ENCODE measurements at regions not wholly inside any gene's neighbourhood (a gene's known extent, or its start where the extent isn't known, plus 50 kb on each side); places are given as distances from the start of the nearest gene placed in this dataset.

- DNase-seq = peak; percentile 24
- peaks cover 8% of the 10 kb centered on the region for H3K4me1 ChIP-seq (ENCODE audit: control insufficient read depth, insufficient read depth, low read length)
- H3K36me3 ChIP-seq (ENCODE audit: control insufficient read depth, insufficient read depth, low read length) = no peaks in the 10 kb centered on the region
- no peaks in the 10 kb centered on the region for H3K9me3 ChIP-seq (replicated peaks; ENCODE audit: control insufficient read depth, low read depth, low read length)
- 71% methylated on average over 12 of the region's 14 CpGs for WGBS (ENCODE audit: insufficient coverage)
- H3K27me3 ChIP-seq (ENCODE audit: control insufficient read depth, insufficient read depth, low read length) = no peaks in the 10 kb centered on the region
- no peak overlapping the region for H3K27ac ChIP-seq (ENCODE audit: low read length)
- H3K4me3 ChIP-seq (ENCODE audit: low read length) = no peak overlapping the region
Measured at GRCh38 chr1:14108356-14109275, 408.6 kb downstream of the PRDM2 start.

- DNase-seq = no peak
- H3K27ac ChIP-seq (ENCODE audit: low read length) = no peak overlapping the region
- H3K4me3 ChIP-seq (ENCODE audit: low read length) = no peak overlapping the region
- WGBS (ENCODE audit: insufficient coverage) = no CpG with 5 or more reads among the region's 1 CpG
- H3K36me3 ChIP-seq (ENCODE audit: control insufficient read depth, insufficient read depth, low read length) = no peaks in the 10 kb centered on the region
- H3K27me3 ChIP-seq (ENCODE audit: control insufficient read depth, insufficient read depth, low read length) = no peaks in the 10 kb centered on the region
- no peaks in the 10 kb centered on the region for H3K9me3 ChIP-seq (replicated peaks; ENCODE audit: control insufficient read depth, low read depth, low read length)
- H3K4me1 ChIP-seq (ENCODE audit: control insufficient read depth, insufficient read depth, low read length) = peaks cover 8% of the 10 kb centered on the region
Measured at GRCh38 chr1:14109276-14109635, 409.3 kb downstream of the PRDM2 start.

GRCh38 chr1:14110040-14110439, 410.1 kb downstream of the PRDM2 start:
- peak; percentile 38 for DNase-seq
- Histone ChIP-seq H3K9me3 (replicated peaks; ENCODE audit: control insufficient read depth, low read depth, low read length) (no peaks in the 10 kb centered on the region), H3K27me3 (ENCODE audit: control insufficient read depth, insufficient read depth, low read length) (no peaks in the 10 kb centered on the region), H3K36me3 (ENCODE audit: control insufficient read depth, insufficient read depth, low read length) (no peaks in the 10 kb centered on the region), H3K27ac (ENCODE audit: low read length) (no peak overlapping the region), H3K4me3 (ENCODE audit: low read length) (no peak overlapping the region), H3K4me1 (ENCODE audit: control insufficient read depth, insufficient read depth, low read length) (peaks cover 8% of the 10 kb centered on the region)
- WGBS (ENCODE audit: insufficient coverage) = 22% methylated on average over 2 of the region's 2 CpGs

GRCh38 chr1:14111121-14111520, 411.1 kb downstream of the PRDM2 start:
- H3K27me3 ChIP-seq (ENCODE audit: control insufficient read depth, insufficient read depth, low read length) = no peaks in the 10 kb centered on the region
- no peaks in the 10 kb centered on the region for H3K36me3 ChIP-seq (ENCODE audit: control insufficient read depth, insufficient read depth, low read length)
- no peaks in the 10 kb centered on the region for H3K9me3 ChIP-seq (replicated peaks; ENCODE audit: control insufficient read depth, low read depth, low read length)
- DNase-seq = no peak
- no peak overlapping the region for H3K4me3 ChIP-seq (ENCODE audit: low read length)
- no peak overlapping the region for H3K27ac ChIP-seq (ENCODE audit: low read length)
- 58% methylated on average over 5 of the region's 5 CpGs for WGBS (ENCODE audit: insufficient coverage)
- H3K4me1 ChIP-seq (ENCODE audit: control insufficient read depth, insufficient read depth, low read length) = peaks cover 7% of the 10 kb centered on the region

- Histone ChIP-seq H3K9me3 (replicated peaks; ENCODE audit: control insufficient read depth, low read depth, low read length) (no peaks in the 10 kb centered on the region), H3K4me1 (ENCODE audit: control insufficient read depth, insufficient read depth, low read length) (peaks cover 4% of the 10 kb centered on the region), H3K36me3 (ENCODE audit: control insufficient read depth, insufficient read depth, low read length) (no peaks in the 10 kb centered on the region), H3K4me3 (ENCODE audit: low read length) (no peak overlapping the region), H3K27me3 (ENCODE audit: control insufficient read depth, insufficient read depth, low read length) (no peaks in the 10 kb centered on the region), H3K27ac (ENCODE audit: low read length) (no peak overlapping the region)
- 91% methylated on average over 1 of the region's 1 CpG for WGBS (ENCODE audit: insufficient coverage)
- DNase-seq = no peak
Measured at GRCh38 chr1:14112613-14113012, 412.6 kb downstream of the PRDM2 start.

- H3K27ac ChIP-seq (ENCODE audit: low read length) = no peak overlapping the region
- H3K27me3 ChIP-seq (ENCODE audit: control insufficient read depth, insufficient read depth, low read length) = no peaks in the 10 kb centered on the region
- no peaks in the 10 kb centered on the region for H3K9me3 ChIP-seq (replicated peaks; ENCODE audit: control insufficient read depth, low read depth, low read length)
- no peak for DNase-seq
- peaks cover 4% of the 10 kb centered on the region for H3K4me1 ChIP-seq (ENCODE audit: control insufficient read depth, insufficient read depth, low read length)
- WGBS (ENCODE audit: insufficient coverage) = 90% methylated on average over 2 of the region's 9 CpGs
- no peak overlapping the region for H3K4me3 ChIP-seq (ENCODE audit: low read length)
- no peaks in the 10 kb centered on the region for H3K36me3 ChIP-seq (ENCODE audit: control insufficient read depth, insufficient read depth, low read length)
Measured at GRCh38 chr1:14113271-14113670, 413.3 kb downstream of the PRDM2 start.

- 48% methylated on average over 13 of the region's 15 CpGs for WGBS (ENCODE audit: insufficient coverage)
- Histone ChIP-seq H3K27me3 (ENCODE audit: control insufficient read depth, insufficient read depth, low read length) (no peaks in the 10 kb centered on the region), H3K4me1 (ENCODE audit: control insufficient read depth, insufficient read depth, low read length) (no peaks in the 10 kb centered on the region), H3K4me3 (ENCODE audit: low read length) (no peak overlapping the region), H3K36me3 (ENCODE audit: control insufficient read depth, insufficient read depth, low read length) (no peaks in the 10 kb centered on the region), H3K9me3 (replicated peaks; ENCODE audit: control insufficient read depth, low read depth, low read length) (no peaks in the 10 kb centered on the region), H3K27ac (ENCODE audit: low read length) (no peak overlapping the region)
- DNase-seq = peak; percentile 67
Measured at GRCh38 chr1:14113841-14114567, 414.0 kb downstream of the PRDM2 start.

- Histone ChIP-seq H3K27ac (ENCODE audit: low read length) (no peak overlapping the region), H3K27me3 (ENCODE audit: control insufficient read depth, insufficient read depth, low read length) (no peaks in the 10 kb centered on the region), H3K9me3 (replicated peaks; ENCODE audit: control insufficient read depth, low read depth, low read length) (peaks cover 2% of the 10 kb centered on the region), H3K4me3 (ENCODE audit: low read length) (no peak overlapping the region), H3K4me1 (ENCODE audit: control insufficient read depth, insufficient read depth, low read length) (no peaks in the 10 kb centered on the region), H3K36me3 (ENCODE audit: control insufficient read depth, insufficient read depth, low read length) (no peaks in the 10 kb centered on the region)
- WGBS (ENCODE audit: insufficient coverage) = 93% methylated on average over 3 of the region's 4 CpGs
- DNase-seq = no peak
Measured at GRCh38 chr1:14115976-14116375, 416.0 kb downstream of the PRDM2 start.

- H3K27me3 ChIP-seq (ENCODE audit: control insufficient read depth, insufficient read depth, low read length) = no peaks in the 10 kb centered on the region
- no peaks in the 10 kb centered on the region for H3K36me3 ChIP-seq (ENCODE audit: control insufficient read depth, insufficient read depth, low read length)
- no peak overlapping the region for H3K27ac ChIP-seq (ENCODE audit: low read length)
- no peak overlapping the region for H3K4me3 ChIP-seq (ENCODE audit: low read length)
- WGBS (ENCODE audit: insufficient coverage) = 100% methylated on average over 2 of the region's 2 CpGs
- peaks cover 2% of the 10 kb centered on the region for H3K9me3 ChIP-seq (replicated peaks; ENCODE audit: control insufficient read depth, low read depth, low read length)
- no peak for DNase-seq
- no peaks in the 10 kb centered on the region for H3K4me1 ChIP-seq (ENCODE audit: control insufficient read depth, insufficient read depth, low read length)
Measured at GRCh38 chr1:14117700-14118099, 417.7 kb downstream of the PRDM2 start.

GRCh38 chr1:14118691-14119485, 418.9 kb downstream of the PRDM2 start:
- no peak overlapping the region for H3K4me3 ChIP-seq (ENCODE audit: low read length)
- H3K27me3 ChIP-seq (ENCODE audit: control insufficient read depth, insufficient read depth, low read length) = no peaks in the 10 kb centered on the region
- H3K9me3 ChIP-seq (replicated peaks; ENCODE audit: control insufficient read depth, low read depth, low read length) = peaks cover 2% of the 10 kb centered on the region
- DNase-seq = no peak
- H3K27ac ChIP-seq (ENCODE audit: low read length) = no peak overlapping the region
- H3K4me1 ChIP-seq (ENCODE audit: control insufficient read depth, insufficient read depth, low read length) = no peaks in the 10 kb centered on the region
- H3K36me3 ChIP-seq (ENCODE audit: control insufficient read depth, insufficient read depth, low read length) = no peaks in the 10 kb centered on the region
- 20% methylated on average over 2 of the region's 7 CpGs for WGBS (ENCODE audit: insufficient coverage)

All from muscle of leg (tissue), 3 donors.